Endodermal cell (in vitro differentiated cells): ENCODE measurements at regions not wholly inside any gene's neighbourhood (a gene's known extent, or its start where the extent isn't known, plus 50 kb on each side); places are given as distances from the start of the nearest gene placed in this dataset.

Experiments
- DNase-seq: peaks from one replicate; pipeline ENCODE4 v3.0.0-alpha.2; 2017
- H3K27ac ChIP-seq: 2 replicates; pipeline ENCODE4 v1.5.1; 2013; ENCODE audit warnings: mild to moderate bottlenecking, low read depth, low read length, moderate library complexity
- H3K27me3 ChIP-seq: 2 replicates; pipeline ENCODE4 v1.6.1; 2013; ENCODE audit warnings: mild to moderate bottlenecking, low read length, moderate library complexity; ENCODE audit not compliant: insufficient read depth, control insufficient read depth, poor library complexity, severe bottlenecking
- H3K36me3 ChIP-seq: 2 replicates; pipeline ENCODE4 v1.7.0; 2013; ENCODE audit warnings: mild to moderate bottlenecking, low read length, moderate library complexity; ENCODE audit not compliant: control insufficient read depth, insufficient read depth
- H3K4me1 ChIP-seq: one replicate; pipeline ENCODE4 v1.7.0; 2013; ENCODE audit warnings: low read length; ENCODE audit not compliant: control insufficient read depth, insufficient read depth
- H3K4me3 ChIP-seq: 2 replicates; pipeline ENCODE4 v1.5.1; 2013; ENCODE audit warnings: mild to moderate bottlenecking, low read length, moderate library complexity
- H3K9ac ChIP-seq: 2 replicates; pipeline ENCODE4 v1.6.1; 2013; ENCODE audit warnings: mild to moderate bottlenecking, low read length, moderate library complexity; ENCODE audit not compliant: poor library complexity, severe bottlenecking; ENCODE audit errors: extremely low read depth
- H3K9me3 ChIP-seq: 2 replicates; pipeline ENCODE4 v1.6.1; 2013; ENCODE audit warnings: mild to moderate bottlenecking, low read length, moderate library complexity; ENCODE audit not compliant: control insufficient read depth
- H3K27ac Mint-ChIP-seq: 2 replicates; pipeline ENCODE4 v1.8.0; 2020; ENCODE audit warnings: mixed read lengths
- H3K27me3 Mint-ChIP-seq: 2 replicates; pipeline ENCODE4 v1.8.0; 2021; ENCODE audit warnings: mild to moderate bottlenecking, mixed read lengths; ENCODE audit not compliant: insufficient read depth
- H3K36me3 Mint-ChIP-seq: 2 replicates; pipeline ENCODE4 v1.8.0; 2020; ENCODE audit warnings: low read depth, mixed read lengths
- H3K4me1 Mint-ChIP-seq: 2 replicates; pipeline ENCODE4 v1.8.0; 2020; ENCODE audit warnings: mixed read lengths
- H3K4me3 Mint-ChIP-seq: 2 replicates; pipeline ENCODE4 v1.8.0; 2020; ENCODE audit warnings: mild to moderate bottlenecking, moderate library complexity, mixed read lengths
- H3K9me3 Mint-ChIP-seq: 2 replicates; pipeline ENCODE4 v1.8.0; 2020; ENCODE audit warnings: mild to moderate bottlenecking, mixed read lengths
- WGBS, 2 experiments: methylation state at CpG; one replicate each; pipeline versions ENCODE4 v1.1.5 to v1.1.7; 2013; ENCODE audit warnings: missing lambda C conversion rate in 2 of 2, mixed read lengths in 1 of 2; ENCODE audit not compliant: insufficient coverage in 1 of 2, insufficient read length in 1 of 2; 5-methylcytosine and 5-hydroxymethylcytosine counted together
- TF ChIP-seq, protein P1 (sequence below): fragments of 200-600 bp; sonication (generic); conservative IDR thresholded peaks from 2 replicates; pipeline ENCODE4 v1.5.0; 2021; ENCODE audit warnings: antibody characterized with exemption, mild to moderate bottlenecking

DNA sequence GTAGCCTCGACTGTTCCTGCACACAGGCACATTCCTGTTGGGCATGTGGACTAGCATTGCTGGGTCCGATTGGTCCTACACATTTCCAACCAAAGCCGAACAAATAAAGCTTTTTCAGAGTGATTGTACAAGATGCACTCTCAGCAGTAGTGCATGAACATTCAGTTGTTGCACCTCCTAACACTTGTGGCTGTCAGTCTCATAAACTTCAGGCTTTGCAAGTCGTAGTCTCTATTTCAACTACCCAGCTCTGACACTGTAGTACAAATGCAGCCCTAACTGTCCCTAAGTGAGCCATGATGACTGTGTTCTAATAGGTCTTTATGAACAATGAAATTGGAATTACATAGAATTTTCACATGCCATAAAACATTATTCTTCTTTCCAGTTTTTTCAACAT, 281.7 kb upstream of the ATP10A start:
- DNase-seq = no peak
- H3K36me3 ChIP-seq = no peaks in the 10 kb centered on the region
- H3K9me3 ChIP-seq = peaks cover 7% of the 10 kb centered on the region
- WGBS, 2 experiments = 90 to 100% methylated on average over 3 to 4 of the region's 4 CpGs
- Mint-ChIP-seq H3K36me3 (no peaks in the 10 kb centered on the region), H3K27me3 (no peaks in the 10 kb centered on the region), H3K9me3 (peaks cover 4% of the 10 kb centered on the region), H3K4me3 (no peak overlapping the region), H3K4me1 (peaks cover 2% of the 10 kb centered on the region), H3K27ac (no peak overlapping the region)
- H3K27me3 ChIP-seq = no peaks in the 10 kb centered on the region
- TF ChIP-seq, protein P1, sequence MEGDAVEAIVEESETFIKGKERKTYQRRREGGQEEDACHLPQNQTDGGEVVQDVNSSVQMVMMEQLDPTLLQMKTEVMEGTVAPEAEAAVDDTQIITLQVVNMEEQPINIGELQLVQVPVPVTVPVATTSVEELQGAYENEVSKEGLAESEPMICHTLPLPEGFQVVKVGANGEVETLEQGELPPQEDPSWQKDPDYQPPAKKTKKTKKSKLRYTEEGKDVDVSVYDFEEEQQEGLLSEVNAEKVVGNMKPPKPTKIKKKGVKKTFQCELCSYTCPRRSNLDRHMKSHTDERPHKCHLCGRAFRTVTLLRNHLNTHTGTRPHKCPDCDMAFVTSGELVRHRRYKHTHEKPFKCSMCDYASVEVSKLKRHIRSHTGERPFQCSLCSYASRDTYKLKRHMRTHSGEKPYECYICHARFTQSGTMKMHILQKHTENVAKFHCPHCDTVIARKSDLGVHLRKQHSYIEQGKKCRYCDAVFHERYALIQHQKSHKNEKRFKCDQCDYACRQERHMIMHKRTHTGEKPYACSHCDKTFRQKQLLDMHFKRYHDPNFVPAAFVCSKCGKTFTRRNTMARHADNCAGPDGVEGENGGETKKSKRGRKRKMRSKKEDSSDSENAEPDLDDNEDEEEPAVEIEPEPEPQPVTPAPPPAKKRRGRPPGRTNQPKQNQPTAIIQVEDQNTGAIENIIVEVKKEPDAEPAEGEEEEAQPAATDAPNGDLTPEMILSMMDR = no peak
- no peak overlapping the region for H3K4me3 ChIP-seq
- H3K27ac ChIP-seq = no peak overlapping the region
- H3K4me1 ChIP-seq = no peaks in the 10 kb centered on the region
- no peak overlapping the region for H3K9ac ChIP-seq

DNA sequence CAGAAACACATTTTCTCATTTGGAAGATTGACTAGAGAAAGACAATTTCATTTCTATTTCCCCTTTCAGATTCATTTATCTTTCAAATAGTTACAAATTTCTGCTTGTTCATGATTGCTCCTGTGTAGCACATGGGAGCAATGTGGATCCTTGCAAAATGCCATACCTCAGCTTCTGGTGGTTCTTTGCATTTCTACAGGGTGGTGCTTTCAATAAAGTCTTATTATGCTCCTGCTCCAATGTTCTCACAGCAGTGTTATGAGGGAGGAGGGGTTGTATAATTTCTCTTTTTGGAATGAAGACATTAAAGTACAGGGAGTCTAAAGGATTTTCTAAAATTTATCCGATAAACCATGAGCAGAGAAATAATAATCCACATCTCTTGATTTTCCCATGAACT, 280.1 kb upstream of the ATP10A start:
- Histone ChIP-seq H3K27ac (no peak overlapping the region), H3K27me3 (no peaks in the 10 kb centered on the region), H3K4me1 (peaks cover 11% of the 10 kb centered on the region), H3K4me3 (no peak overlapping the region), H3K36me3 (no peaks in the 10 kb centered on the region), H3K9me3 (peaks cover 12% of the 10 kb centered on the region), H3K9ac (no peak overlapping the region)
- no peak for DNase-seq
- H3K27ac Mint-ChIP-seq = no peak overlapping the region
- H3K27me3 Mint-ChIP-seq = no peaks in the 10 kb centered on the region
- H3K9me3 Mint-ChIP-seq = peaks cover 4% of the 10 kb centered on the region
- TF ChIP-seq, protein P1 = no peak
- peaks cover 10% of the 10 kb centered on the region for H3K4me1 Mint-ChIP-seq
- H3K36me3 Mint-ChIP-seq = no peaks in the 10 kb centered on the region
- no peak overlapping the region for H3K4me3 Mint-ChIP-seq
- WGBS, 2 experiments = 80% methylated on average over 1 of the region's 1 CpG; no CpG with 5 or more reads in 1 of the 2 experiments

DNA sequence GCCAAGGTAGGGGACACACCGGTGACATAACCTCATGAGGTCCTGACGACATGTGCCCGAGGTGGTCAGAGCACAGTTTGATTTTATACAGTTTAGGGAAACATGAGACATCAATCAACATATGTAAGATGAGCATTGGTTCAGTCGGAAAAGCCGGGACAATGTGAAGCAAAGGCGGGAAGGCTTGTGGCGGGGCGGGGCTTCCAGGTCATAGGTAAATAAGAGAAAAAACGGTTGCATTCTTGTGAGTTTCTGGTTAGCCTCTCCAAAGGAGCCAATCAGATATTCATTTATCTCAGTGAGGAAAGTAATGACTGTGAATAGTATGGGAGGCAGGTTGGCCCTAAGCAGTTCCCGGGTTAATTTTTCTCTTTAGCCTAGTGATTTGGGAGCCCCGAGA, 271.7 kb upstream of the ATP10A start:
- peak; percentile 60 for DNase-seq
- TF ChIP-seq, protein P1 = no peak
- Mint-ChIP-seq H3K27me3 (no peaks in the 10 kb centered on the region), H3K36me3 (no peaks in the 10 kb centered on the region), H3K4me1 (peaks cover 39% of the 10 kb centered on the region), H3K4me3 (no peak overlapping the region), H3K9me3 (no peaks in the 10 kb centered on the region), H3K27ac (no peak overlapping the region)
- Histone ChIP-seq H3K36me3 (no peaks in the 10 kb centered on the region), H3K27me3 (no peaks in the 10 kb centered on the region), H3K9ac (no peak overlapping the region), H3K4me1 (peaks cover 26% of the 10 kb centered on the region), H3K27ac (no peak overlapping the region), H3K9me3 (peaks cover 5% of the 10 kb centered on the region), H3K4me3 (no peak overlapping the region)
- 76 to 100% methylated on average over 3 to 9 of the region's 11 CpGs for WGBS, 2 experiments
